Heart right ventricle (tissue), 16 donors: ENCODE measurements at regions not wholly inside any gene's neighbourhood (a gene's known extent, or its start where the extent isn't known, plus 50 kb on each side); places are given as distances from the start of the nearest gene placed in this dataset.

Source experiments
- ATAC-seq, 8 donors: fragments of 200-7000 bp; cut with Tn5 transposase; one replicate each; pipeline ENCODE4 v1.9.1; 2020; ENCODE audit warnings: mild to moderate bottlenecking in 8 of 8, moderate library complexity in 8 of 8, moderate number of reproducible peaks in 1 of 8
- DNase-seq, 2 donors: peaks; one replicate each; pipeline ENCODE4 v3.0.0-alpha.2; 2020
- H3K27ac ChIP-seq, 10 donors: fragments of 200-600 bp; sonication (generic) in 2 of 10; one replicate each; pipeline versions ENCODE4 v1.5.0 to v1.8.0; 2020 to 2022; ENCODE audit warnings: mild to moderate bottlenecking in 3 of 10
- H3K27me3 ChIP-seq, 7 donors: fragments of 200-600 bp; one replicate each; pipeline ENCODE4 v1.8.0; 2021 to 2022; ENCODE audit warnings: mild to moderate bottlenecking in 2 of 7
- H3K36me3 ChIP-seq, 9 donors: fragments of 200-600 bp; sonication (generic) in 1 of 9; one replicate each; pipeline versions ENCODE4 v1.5.0 to v1.8.0; 2020 to 2022; ENCODE audit warnings: mild to moderate bottlenecking in 2 of 9
- H3K4me1 ChIP-seq, 9 donors: fragments of 200-600 bp; sonication (generic) in 1 of 9; one replicate each; pipeline versions ENCODE4 v1.5.0 to v1.8.0; 2020 to 2022; ENCODE audit warnings: mild to moderate bottlenecking in 4 of 9
- H3K4me3 ChIP-seq, 10 donors: fragments of 200-600 bp; sonication (generic) in 2 of 10; one replicate each; pipeline versions ENCODE4 v1.5.0 to v1.8.0; 2020 to 2022; ENCODE audit warnings: mild to moderate bottlenecking in 7 of 10, moderate library complexity in 2 of 10
- H3K9me3 ChIP-seq, 11 donors: fragments of 200-600 bp in 10 of 11; sonication (generic) in 2 of 11; one replicate each; pipeline versions ENCODE4 v1.5.0 to v1.8.0; 2013 to 2022; ENCODE audit warnings: mild to moderate bottlenecking in 2 of 11, control low read depth in 1 of 11, moderate library complexity in 1 of 11
- CTCF ChIP-seq, 9 donors: fragments of 200-600 bp; sonication (generic) in 2 of 9; IDR thresholded peaks; one replicate each; pipeline versions ENCODE4 v1.5.0 to v1.8.0; 2021 to 2022; ENCODE audit warnings: antibody characterized with exemption in 9 of 9, mild to moderate bottlenecking in 5 of 9, moderate library complexity in 1 of 9
- WGBS, 2 donors: extraction: QIAGEN DNeasy Blood & Tissue Kit; methylation state at CpG; one replicate each; pipeline ENCODE4 v1.1.7; 2013; ENCODE audit warnings: inconsistent platforms in 1 of 2; 5-methylcytosine and 5-hydroxymethylcytosine counted together
- intact Hi-C, 10 donors: fragments of 100-400 bp; cut with DNase I; formaldehyde crosslinking; loops; one replicate each; pipeline versions ENCODE4 v1.11.1 to v1.14.2; 2022
- donor health status: Arrhythmogenic right ventricular cardiomyopathy.
- donor health status: ischemic (EF 13 %, LVEDD 7.1; RV severe dilation, severe dysfunction).
- donor health status: healthy with polysubstance abuse.
- donor health status: DM: no; HTN: yes; CAD: no.
- donor health status: DM: no; HTN: no; CAD: no.
- donor health status: ischemic (EF 25% LVEDD 6.9; RV normal size, moderate dysfunction).
- donor health status: ischemic (EF 25% LVEDD 5.7; RV mildly dilated, moderate dysfunction).
- donor health status: healthy.
- donor health status: DM: yes; HTN: yes; CAD: no.
- donor health status: Ischemic cardiomyopathy.
- donor health status: ischemic (EF 35%, LVEDD 5.7; RV mildly dilated, moderate dysfunction).
- donor health status: nonischemic (EF 11% LVEDD 7.7; RV severe dilation, severe dysfunction).
- donor health status: DM: yes; HTN: yes; CAD: no.
- donor health status: PGD.
- donor health status: ischemic (EF 29% LVEDD 5.4; RV normal size, mild dysfunction).
- donor health status: nonischemic (EF 23%, LVEDD 6.1; RV moderate dilation, normal function).

GRCh38 chr4:4693258-4693657 lies 151.4 kb upstream of the STX18 start:
- H3K27me3 ChIP-seq: no peaks in the 10 kb centered on the region
- no peak overlapping the region for H3K27ac ChIP-seq
- H3K4me1 ChIP-seq: peaks cover 0 to 5% (median 0%) of the 10 kb centered on the region in 9 donors
- TF ChIP-seq CTCF (IDR thresholded peaks at IDR 0.05): no peak
- intact Hi-C loops: no loop called here
- DNase-seq (no peak), ATAC-seq (no peak)
- WGBS, 2 donors: 86 to 95% methylated on average over 3 of the region's 3 CpGs
- no peak overlapping the region for H3K4me3 ChIP-seq
- no peaks in the 10 kb centered on the region for H3K9me3 ChIP-seq
- no peaks in the 10 kb centered on the region for H3K36me3 ChIP-seq

- ATAC-seq (no peak), DNase-seq (no peak)
- no peaks in the 10 kb centered on the region for H3K27me3 ChIP-seq
- H3K9me3 ChIP-seq: no peaks in the 10 kb centered on the region
- TF ChIP-seq CTCF (IDR thresholded peaks at IDR 0.05): no peak
- H3K4me3 ChIP-seq: no peak overlapping the region
- intact Hi-C loops: no loop called here
- H3K4me1 ChIP-seq: peaks cover 0 to 5% (median 0%) of the 10 kb centered on the region in 9 donors
- 91 to 94% methylated on average over 2 of the region's 2 CpGs for WGBS, 2 donors
- H3K27ac ChIP-seq: no peak overlapping the region
- no peaks in the 10 kb centered on the region for H3K36me3 ChIP-seq
These were observed 149.0 kb upstream of the STX18 start for GRCh38 chr4:4690854-4691253.

- DNase-seq (no peak), ATAC-seq (no peak)
- intact Hi-C loops: loop anchor here in 1 of 10 donors (10.0 kb wide), 1 partner anchor 205 kb away; no protein-coding TSS in a partner anchor
- Histone ChIP-seq H3K9me3 (no peaks in the 10 kb centered on the region), H3K27ac (no peak overlapping the region), H3K27me3 (no peaks in the 10 kb centered on the region), H3K4me1 (peaks cover 0 to 5% (median 0%) of the 10 kb centered on the region in 9 donors), H3K4me3 (no peak overlapping the region), H3K36me3 (no peaks in the 10 kb centered on the region)
- WGBS, 2 donors: 91% methylated on average over 8 of the region's 8 CpGs
- no peak for TF ChIP-seq CTCF (IDR thresholded peaks at IDR 0.05)
These were observed 148.0 kb upstream of the STX18 start for GRCh38 chr4:4689694-4690440.

GRCh38 chr4:4687935-4688727 lies 146.3 kb upstream of the STX18 start:
- Histone ChIP-seq H3K4me1 (no peaks in the 10 kb centered on the region), H3K9me3 (no peaks in the 10 kb centered on the region), H3K27ac (no peak overlapping the region), H3K27me3 (no peaks in the 10 kb centered on the region), H3K36me3 (no peaks in the 10 kb centered on the region), H3K4me3 (no peak overlapping the region)
- DNase-seq (no peak), ATAC-seq (no peak)
- 74 to 75% methylated on average over 17 of the region's 17 CpGs for WGBS, 2 donors
- intact Hi-C loops: loop anchor here in 1 of 10 donors (10.0 kb wide), 1 partner anchor 203 kb away; no protein-coding TSS in a partner anchor
- TF ChIP-seq CTCF (IDR thresholded peaks at IDR 0.05): no peak
